A204.1 (cell line): ENCODE measurements at regions not wholly inside any gene's neighbourhood (a gene's known extent, or its start where the extent isn't known, plus 50 kb on each side); places are given as distances from the start of the nearest gene placed in this dataset.

ENCODE experiments used
- FAIRE-seq: peaks from 2 replicates; lab custom pipeline; 2012; peaks lifted over from hg19 to GRCh38; lab: Jason Lieb, UNC

DNA sequence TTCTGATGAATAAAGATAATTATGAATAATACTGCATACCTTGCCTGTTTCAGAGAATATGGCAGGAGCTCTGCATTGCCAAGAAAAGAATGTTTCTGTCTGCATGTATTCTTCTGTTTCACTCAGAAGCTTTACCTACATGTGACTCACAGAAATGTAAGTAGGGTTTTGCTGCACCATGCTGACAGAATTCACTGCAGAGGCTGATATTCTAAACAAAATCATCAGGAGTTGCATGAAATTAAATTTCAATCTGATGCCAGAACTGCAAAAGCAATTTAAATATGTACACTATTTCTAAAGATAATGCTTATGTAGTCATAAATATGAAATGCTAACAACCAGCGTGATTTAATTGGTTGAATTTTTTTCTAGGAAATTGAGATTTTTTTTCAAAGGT is 332.8 kb upstream of the FSHR start:
- no peak for FAIRE-seq

DNA sequence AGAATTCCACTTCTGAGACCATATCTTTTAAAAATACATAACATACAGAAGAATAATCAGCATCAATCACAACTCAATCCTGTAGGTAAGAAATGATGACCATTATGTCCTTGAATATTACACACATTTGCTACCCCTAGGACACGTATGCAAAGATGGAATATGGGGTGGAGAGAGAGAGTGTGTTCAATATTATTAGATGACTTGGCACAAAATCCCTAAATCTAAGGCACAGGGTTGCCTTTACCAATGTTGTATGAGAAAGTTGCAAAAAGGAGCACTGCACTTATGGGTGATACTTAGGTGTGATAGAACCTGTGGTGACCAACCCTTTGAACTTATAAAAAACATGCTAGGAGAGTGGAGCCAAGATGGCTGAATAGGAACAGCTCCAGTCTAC is 326.2 kb upstream of the FSHR start:
- FAIRE-seq: no peak

DNA sequence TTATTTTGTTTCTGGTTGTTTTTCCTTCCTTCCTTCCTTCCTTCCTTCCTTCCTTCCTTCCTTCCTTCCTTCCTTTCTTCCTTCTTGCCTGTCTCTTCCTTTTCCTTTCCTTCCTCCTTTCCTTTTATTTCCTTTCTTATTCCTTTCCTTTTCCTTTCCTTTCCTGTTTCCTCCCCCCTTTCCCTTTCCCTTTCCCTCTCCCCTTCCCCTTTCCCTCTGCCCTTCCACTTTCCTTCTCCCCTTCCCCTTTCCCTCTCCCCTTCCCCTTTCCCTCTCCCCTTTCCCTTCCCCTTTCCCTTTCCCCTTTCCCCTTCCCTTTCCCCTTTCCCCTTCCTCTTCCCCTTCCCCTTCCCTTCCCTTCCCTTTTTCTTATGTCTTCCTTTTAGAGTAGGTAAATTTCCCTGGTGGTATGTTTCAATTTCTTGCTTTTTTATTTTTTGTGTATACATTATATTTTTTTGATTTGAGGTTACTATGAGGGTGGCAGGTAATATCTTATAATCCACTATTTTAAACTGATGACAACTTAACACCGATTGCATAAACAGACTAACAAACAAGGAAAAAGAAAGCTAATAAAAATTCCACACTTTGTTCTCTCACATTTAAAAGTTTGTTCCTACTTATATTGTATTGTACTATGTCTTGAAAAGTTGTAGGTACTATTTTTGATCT is 311.0 kb upstream of the FSHR start:
- no peak for FAIRE-seq

DNA sequence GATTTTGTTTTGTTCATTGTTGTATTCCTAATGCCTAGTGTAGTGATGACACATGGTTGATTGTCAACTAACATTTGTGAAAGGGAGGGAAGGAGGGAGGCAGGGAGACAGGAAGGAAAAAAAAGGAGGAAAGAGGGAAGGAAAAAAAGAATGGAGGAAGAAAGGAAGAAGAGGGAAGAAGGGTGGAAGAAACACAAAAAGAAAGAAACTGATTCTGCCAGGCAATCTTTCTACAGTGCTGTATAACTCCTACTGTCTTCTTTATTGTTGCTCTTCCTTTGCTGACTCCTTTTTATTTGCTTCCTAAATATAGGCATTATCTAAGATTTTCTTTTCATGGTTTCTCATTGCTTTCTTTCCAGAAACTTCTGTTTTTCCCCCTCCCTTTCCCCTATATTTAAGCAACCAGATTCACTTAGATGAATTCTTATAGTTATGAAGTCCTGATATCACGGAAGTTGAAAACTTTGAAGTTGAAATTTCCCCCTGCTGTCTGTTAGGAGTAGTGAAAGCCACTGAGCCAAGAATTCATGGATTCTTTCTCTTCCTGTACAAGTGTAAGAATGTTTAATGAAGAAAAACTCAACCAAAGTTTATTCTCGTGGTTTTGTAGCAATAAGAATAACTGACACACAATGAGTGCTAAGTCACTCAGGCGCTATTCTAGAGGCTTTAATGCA is 305.1 kb upstream of the FSHR start:
- FAIRE-seq: no peak

DNA sequence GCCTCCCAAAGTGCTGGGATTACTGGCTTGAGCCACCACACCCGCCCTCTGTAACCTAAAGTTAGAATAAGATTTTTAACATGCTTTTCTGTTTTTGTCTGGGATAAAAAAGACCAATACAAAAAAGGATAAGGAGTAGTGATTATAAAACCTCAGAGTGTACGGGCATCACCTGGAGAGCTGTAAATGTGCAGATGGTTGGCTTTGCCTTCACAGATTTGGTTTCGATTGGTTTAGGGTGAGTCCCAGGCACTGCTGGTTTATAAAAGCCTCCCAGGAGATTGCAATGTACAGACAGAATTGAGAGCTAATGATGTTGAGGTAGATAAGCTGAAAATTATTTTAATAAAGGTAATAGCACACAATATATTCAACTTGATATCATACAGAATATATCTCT is 289.7 kb upstream of the FSHR start:
- FAIRE-seq: no peak

DNA sequence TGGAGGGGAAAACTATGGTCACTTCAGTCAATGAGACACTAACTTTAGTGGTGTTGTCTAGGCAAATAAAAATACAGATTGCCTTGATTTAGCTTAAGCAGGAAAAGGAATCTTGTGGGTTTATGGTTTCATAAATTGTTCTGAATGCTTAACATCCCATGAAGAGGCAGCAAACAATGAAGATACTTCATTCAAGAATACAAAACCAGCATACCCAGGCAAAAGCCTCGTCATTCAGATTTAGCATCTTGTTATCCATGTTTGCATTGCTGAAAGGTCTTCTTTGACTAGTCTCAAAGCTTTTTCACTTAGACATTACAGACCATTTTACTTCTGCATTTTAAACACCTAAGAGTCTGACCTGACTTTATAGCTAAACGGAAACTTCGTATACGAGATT is 272.7 kb upstream of the FSHR start:
- FAIRE-seq: no peak

DNA sequence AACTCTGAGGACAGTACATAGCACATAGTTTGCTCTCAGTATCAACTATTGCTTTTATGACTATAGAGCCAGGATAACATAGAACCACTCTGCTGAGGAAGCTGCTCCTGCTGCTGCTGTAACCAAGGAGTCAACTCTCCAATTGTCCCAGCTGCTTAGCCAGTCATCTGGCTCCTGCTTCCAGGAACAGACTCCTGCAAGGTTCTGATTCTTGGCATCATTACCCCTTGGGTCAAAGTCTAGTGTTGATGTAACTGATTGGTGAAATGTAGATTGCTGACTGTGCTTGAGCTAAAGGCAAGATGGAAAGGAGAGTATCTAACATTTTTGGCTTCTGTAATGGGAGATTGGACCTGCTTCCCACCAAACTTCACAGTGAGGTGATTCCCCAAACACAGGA is 261.9 kb upstream of the FSHR start:
- no peak for FAIRE-seq

DNA sequence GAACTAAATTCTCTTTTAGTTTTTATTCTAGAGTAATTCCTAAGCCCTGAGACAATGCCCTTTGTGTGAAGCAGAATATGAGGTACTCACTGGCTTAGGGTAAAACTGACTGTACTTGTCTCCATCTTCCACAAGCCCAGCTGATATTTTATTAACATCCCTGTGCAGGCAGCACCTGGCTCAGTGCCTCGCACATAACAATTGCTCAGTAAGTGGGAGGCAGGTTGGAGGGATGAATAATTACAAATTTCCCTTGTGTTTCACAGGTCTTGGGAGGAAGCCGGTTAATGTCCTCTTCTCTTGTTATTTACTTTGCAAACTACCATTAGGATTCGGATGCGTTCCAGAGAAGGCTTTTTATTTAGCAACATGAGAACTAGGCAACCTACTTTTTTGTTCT is 249.8 kb upstream of the FSHR start:
- FAIRE-seq: no peak

DNA sequence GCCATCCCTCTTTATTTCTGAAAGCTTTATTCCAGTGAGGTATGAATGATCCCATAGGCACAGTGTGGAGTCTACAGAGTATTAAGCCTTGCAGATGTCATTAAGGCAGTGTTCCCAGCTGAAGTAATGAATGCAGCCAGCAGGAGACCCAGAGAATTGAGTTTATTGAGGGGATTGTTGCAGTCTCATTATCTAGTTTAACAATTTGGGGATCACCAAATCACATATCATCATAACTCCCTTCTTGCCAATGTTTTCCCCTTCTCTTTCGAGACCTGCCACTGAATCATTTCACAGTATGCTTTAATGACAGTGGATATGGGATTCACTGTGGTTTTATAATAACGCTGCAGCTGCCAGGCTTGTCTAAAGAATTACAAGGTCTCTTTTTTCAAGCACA is 249.3 kb upstream of the FSHR start:
- no peak for FAIRE-seq

DNA sequence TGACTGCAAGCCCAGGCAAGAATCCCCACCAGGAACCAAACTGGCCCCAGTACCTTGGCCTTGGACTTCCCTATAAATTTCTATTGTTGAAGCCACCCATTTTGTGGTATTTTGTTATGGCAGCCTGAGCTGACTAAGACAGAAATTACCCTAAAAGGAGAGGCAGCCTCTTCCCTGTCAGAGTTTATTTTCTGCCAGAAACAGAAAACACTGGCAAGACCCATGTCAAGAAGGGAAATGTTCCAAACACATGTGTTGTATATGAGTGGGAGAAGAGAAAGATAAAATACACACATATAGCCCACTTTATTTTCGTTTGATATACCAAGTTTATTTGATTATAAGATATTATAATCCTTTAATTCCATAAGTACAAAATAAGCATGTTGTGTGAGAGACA is 225.1 kb upstream of the FSHR start:
- no peak for FAIRE-seq

DNA sequence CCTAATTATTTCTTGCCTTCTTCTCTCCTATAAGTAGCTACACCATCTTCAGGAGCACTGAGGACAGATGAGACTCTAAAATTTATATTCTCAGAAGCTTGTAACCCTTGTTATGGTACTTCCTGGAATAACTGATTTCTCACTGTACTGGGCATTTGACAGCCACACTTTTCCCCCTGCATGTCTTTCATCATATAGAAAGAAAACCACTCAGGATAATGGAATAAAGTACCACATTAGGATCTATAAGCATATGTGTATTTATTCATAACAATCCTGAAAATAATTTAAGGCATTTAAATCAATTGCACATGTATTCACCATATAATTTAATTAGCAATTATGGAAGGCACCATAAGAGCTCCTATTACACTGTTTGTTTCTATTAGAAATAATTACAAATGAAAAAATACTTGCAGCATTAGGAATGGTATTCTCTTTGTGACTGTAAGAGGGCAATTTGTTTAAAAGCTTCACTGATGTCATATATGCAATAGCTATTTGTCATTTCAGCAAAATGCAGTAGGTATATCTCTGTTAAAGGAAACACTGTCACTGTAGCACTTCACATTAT is 216.9 kb upstream of the FSHR start:
- FAIRE-seq: no peak

DNA sequence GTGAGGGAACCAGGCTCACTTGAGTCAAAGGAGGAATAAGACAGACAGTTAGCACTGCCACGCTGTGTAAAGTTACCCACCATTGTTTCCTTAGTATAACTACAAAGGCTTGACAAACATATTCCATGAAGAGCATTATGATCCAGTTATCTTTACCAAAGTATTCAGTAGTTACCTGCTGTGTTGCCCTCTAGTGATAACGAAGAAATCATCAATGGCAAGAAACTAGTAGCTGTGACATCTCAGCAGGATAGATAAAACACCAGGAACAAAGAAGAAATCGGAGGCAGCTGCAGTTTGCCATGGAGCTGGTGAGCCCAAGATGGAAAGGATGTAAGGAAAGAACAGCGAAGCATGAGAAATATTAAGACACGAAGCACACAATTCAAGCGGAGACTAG is 215.3 kb upstream of the FSHR start:
- FAIRE-seq: no peak

DNA sequence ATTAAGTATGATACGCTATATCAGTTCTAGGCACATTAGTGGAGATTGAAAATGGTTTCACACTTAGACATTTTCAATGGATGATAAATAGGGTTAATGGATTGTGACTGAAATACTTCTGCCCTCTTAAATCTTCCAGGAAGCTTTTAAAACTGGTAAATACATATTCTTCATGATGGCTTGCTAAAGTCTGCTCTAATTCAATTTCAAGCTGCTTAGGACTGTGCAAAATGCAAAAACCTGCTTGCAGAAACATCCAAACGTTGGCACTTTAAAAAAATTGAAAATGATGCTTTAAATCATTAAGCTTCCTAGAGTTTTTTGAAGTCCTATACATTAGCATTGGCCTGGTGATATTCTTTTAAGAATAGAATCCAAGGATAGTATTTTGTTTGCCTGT is 214.8 kb upstream of the FSHR start:
- FAIRE-seq: no peak

DNA sequence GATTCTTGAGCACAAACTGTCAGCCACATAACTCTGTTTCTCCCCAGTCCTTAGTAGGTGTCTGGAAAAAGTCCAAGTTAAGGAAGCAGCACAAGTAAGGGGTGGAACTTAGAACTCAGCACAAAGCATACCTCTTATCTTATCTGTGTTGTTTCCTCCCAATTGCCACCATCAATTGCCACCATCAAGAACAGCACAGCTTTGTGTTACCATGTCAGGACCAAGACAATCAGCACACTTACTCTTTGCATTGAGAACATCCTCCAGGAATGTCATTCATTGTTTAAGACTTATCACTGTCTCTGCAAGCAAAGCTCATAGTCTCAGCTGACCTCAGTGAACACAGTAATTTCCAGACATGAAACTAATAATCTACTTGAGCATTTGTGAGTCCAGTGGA is 212.7 kb upstream of the FSHR start:
- FAIRE-seq: no peak

DNA sequence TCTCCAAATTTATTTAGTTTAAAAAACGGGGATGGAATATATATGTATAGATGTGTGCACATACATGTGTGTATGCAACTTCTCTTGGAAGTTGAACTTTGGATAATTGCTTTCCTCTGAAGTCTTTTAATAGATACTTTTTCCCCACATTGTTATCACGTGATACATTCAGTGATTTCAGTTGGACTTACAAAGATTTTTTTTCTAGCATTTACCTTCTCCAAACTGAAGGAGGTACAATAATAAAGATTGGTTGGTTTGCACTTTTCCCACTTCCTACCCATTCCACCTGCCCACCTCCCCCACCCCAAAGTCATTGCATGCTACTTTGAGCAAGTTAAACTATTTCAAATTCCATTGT is 206.1 kb upstream of the FSHR start:
- FAIRE-seq: no peak

DNA sequence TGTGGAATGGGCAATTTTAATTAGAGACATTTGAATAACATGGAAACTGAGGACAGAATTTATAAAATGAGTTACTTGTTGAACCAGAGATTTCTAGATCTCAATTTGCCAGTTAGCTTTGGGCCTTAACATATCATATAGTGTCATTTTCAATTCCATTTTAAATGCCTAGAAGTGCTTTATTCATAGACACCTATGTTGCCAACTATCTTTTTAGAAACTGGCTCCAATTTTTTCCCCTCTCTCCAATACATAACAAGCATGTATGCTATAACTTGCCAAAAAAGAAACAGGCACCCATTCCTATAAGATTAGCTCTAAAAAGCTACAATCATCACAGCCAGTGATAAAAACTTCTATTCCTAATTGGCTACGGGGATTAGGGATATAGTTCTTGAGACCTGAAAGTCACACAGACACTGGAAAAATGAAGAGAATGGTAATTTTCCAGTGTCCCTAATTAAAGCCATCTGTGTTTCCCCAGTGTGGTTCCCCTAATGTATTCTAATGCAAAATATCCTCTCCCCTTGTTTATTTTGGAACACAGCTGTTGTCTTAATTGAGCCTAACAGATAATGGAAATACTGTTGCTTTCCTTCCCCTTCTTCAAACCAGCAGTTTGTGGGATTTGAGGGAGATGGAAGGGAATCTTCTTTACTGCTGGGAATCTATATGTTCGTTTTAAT is 205.5 kb upstream of the FSHR start:
- no peak for FAIRE-seq

DNA sequence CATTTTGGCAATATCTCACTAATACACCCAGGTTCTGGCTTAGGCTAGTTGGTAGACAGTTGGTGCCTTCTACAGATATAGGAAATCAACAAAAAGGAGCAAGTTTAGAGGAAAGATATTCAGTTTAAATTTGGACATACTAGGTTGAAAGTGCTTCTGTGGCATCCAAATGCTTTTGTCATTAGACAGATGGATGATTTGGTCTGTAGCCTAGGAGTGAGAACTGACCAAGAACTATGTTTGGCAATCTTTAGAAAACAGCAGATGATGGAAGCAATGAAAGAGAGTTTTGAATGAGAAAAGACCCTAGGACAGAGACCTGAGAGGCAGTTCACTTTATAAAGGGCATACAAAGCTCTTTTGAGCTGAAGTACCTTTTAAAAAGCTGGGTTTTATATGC is 201.3 kb upstream of the FSHR start:
- FAIRE-seq: no peak

DNA sequence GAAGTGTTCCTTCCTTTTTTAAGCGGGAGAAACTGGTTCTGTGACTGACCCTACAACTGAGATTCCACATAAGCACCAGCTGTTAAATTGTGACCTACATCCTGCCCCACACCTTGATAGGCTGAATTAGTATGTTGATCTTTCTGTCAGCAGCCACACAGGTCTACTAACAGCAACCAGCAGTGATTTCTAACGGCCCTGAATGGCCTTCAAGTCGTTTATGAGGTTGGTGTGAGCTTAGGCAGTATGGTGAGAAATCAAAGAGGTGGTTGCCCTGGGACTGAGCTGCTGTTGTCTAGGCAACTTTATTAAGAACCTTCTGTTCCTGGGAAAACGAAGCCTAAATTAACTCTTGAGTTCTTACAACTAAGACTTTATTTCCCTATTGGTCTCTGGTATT is 197.2 kb upstream of the FSHR start:
- no peak for FAIRE-seq

DNA sequence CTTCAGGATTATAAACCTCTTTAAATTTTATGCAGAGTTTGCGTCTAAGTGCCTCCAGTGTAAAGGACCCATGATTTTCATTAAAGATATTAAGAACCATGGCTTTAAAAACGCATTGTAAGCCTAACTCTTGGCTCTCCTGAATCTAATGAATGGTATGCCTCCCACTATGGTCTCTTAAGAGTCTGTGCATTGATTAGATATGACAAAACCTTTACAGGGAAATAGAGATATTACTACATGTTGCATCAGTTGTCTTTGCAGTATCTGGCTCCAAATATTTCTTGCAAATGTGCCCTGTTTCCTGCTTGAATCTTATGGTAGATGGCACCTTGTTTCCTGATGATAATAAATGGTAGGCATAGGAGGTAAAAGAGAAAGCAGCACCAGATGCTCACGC is 189.3 kb upstream of the FSHR start:
- no peak for FAIRE-seq

DNA sequence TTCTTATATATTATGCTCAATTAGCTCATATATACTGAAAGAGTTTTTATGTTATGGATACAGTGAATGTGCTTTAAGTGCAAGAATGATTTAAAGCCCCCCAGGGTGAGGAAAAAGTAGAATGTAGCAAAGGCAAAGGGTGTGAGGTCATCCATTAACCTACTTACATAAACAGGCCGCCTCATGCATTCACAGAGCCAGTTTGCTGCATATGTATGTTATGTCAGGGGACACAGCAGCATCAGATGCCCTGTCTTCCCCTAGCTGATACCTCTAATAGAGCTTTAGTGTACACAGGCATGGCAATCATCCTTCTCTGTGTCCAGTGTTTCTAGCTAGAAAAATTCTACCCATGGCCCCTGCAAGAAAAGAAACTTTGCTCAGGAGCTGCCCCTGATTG is 187.8 kb upstream of the FSHR start:
- FAIRE-seq: no peak

DNA sequence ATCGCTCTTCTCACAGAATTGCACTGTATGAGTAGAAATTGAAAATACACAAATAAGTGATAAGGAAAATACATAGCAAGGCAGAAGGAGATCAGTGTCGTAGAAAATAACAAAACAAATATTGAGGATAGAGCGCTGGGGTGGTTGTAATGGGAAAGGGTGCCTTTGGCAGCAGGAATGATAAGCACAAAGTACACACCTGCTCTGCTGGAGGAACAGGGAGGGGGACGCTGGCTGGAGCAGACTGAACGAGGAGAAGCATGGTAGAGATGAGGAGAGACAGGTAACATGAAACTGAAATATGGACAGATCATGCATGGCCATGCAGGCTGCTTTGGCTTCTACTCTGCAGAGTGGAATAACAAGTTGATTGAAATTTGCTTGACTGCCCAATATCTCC is 181.2 kb upstream of the FSHR start:
- FAIRE-seq: no peak

DNA sequence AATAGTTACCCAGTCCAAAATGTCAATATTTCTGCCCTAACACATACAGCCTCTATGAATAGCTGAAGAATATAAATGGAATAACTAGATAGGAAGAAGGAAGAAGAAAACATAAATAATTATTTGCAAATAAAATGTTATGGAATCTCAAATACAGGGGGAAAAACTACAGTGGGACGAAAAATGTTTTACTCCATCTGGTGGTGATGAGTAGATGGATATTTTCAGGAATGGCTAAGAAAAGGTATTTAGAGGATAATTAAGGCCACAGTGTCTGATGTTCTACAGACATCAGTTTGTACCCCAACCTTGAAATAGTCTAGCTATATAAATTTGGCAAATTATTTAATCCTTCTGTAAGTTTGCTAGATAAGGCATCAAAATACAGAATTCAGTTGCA is 178.1 kb upstream of the FSHR start:
- FAIRE-seq: no peak

DNA sequence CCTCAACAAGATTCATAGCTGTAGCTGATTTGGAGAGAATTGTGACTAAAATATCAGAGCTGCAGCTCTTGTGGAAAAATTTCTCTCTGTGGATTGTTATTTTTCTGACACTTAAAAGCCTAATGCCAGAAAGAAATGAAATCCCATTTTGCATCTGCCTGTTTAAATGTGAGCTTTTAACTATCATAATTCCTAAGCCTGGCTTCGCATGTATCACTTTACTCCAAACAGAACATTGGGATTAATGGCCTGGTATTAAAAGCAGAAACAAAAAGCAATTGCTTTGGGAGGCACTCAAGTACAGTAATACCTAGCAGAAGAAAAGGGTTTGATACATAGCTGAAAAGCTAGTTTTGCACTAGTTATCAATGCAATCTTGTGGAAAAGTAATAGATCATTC is 164.2 kb upstream of the FSHR start:
- FAIRE-seq: no peak

DNA sequence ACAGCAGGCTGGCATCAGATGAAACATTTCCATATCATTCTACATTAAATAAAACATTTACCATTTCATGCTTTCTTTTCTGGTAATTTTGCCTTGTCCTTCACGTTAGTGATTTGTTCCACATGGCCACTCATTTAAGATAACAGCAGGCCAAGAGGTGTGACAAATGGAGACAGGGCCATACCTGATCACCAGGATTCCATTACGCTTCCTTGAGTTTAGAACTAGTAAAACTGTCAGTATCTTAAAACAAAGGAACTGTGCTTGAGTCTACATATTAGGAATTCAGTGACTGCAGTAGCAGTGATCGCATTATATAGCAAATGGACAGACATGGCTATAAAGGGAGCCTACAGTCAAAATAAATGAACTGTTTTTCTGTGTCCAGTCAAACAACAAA is 155.1 kb upstream of the FSHR start:
- FAIRE-seq: no peak
